GM18519 (cell line): ENCODE measurements at regions not wholly inside any gene's neighbourhood (a gene's known extent, or its start where the extent isn't known, plus 50 kb on each side); places are given as distances from the start of the nearest gene placed in this dataset.
"Not testable (repeated sequence)": the region's sequence is repeated elsewhere in the genome, so short reads cannot be mapped to it uniquely, and the experiment has no call there.

Experiments used
- ATAC-seq: cut with Tn5 transposase; IDR thresholded peaks from one replicate; pipeline ENCODE4 v1.9.1; 2021; ENCODE audit warnings: mild to moderate bottlenecking, moderate library complexity; ENCODE audit not compliant: unreplicated experiment, low FRiP score

GRCh38 chr7:55705728-55706450, 133.6 kb upstream of the VOPP1 start:
- ATAC-seq = not testable (repeated sequence)

GRCh38 chr7:55702831-55703230, 130.5 kb upstream of the VOPP1 start:
- ATAC-seq = not testable (repeated sequence)

GRCh38 chr7:55699450-55699842, 127.1 kb upstream of the VOPP1 start:
- ATAC-seq = not testable (repeated sequence)

- peak; percentile 78 for ATAC-seq
Observed at GRCh38 chr7:55698607-55699449, 126.5 kb upstream of the VOPP1 start.

- ATAC-seq = not testable (repeated sequence)
Observed at GRCh38 chr7:55695893-55696701, 123.8 kb upstream of the VOPP1 start.

- not testable (repeated sequence) for ATAC-seq
Observed at GRCh38 chr7:55694484-55694883, 122.2 kb upstream of the VOPP1 start.

GRCh38 chr7:55688684-55689681, 116.7 kb upstream of the VOPP1 start:
- ATAC-seq = not testable (repeated sequence)

- not testable (repeated sequence) for ATAC-seq
Observed at GRCh38 chr7:55688261-55688660, 116.0 kb upstream of the VOPP1 start.

GRCh38 chr7:55687252-55687651, 115.0 kb upstream of the VOPP1 start:
- ATAC-seq = not testable (repeated sequence)

- not testable (repeated sequence) for ATAC-seq
Observed at GRCh38 chr7:55686771-55687170, 114.5 kb upstream of the VOPP1 start.

GRCh38 chr7:55683501-55683900, 111.2 kb upstream of the VOPP1 start:
- ATAC-seq = not testable (repeated sequence)

GRCh38 chr7:55675589-55675988, 103.3 kb upstream of the VOPP1 start:
- not testable (repeated sequence) for ATAC-seq

GRCh38 chr7:55673525-55673924, 101.2 kb upstream of the VOPP1 start:
- not testable (repeated sequence) for ATAC-seq

- ATAC-seq = not testable (repeated sequence)
Observed at GRCh38 chr7:55672084-55672483, 99.8 kb upstream of the VOPP1 start.

- ATAC-seq = no peak
Observed at GRCh38 chr7:55657654-55658053, 85.4 kb upstream of the VOPP1 start.

- ATAC-seq = no peak
Observed at GRCh38 chr7:55651057-55651456, 78.8 kb upstream of the VOPP1 start.

- ATAC-seq = no peak
Observed at GRCh38 chr7:55649238-55649637, 76.9 kb upstream of the VOPP1 start.

GRCh38 chr7:55644567-55644966, 72.3 kb upstream of the VOPP1 start:
- ATAC-seq = no peak

GRCh38 chr7:55642266-55642665, 70.0 kb upstream of the VOPP1 start:
- peak; percentile 2 for ATAC-seq

- ATAC-seq = peak; percentile 86
Observed at GRCh38 chr7:55641811-55642210, 69.5 kb upstream of the VOPP1 start.
